ENCODE measurements at regions not wholly inside any gene's neighbourhood (a gene's known extent, or its start where the extent isn't known, plus 50 kb on each side); places are given as distances from the start of the nearest gene placed in this dataset.
"Not testable (repeated sequence)": the region's sequence is repeated elsewhere in the genome, so short reads cannot be mapped to it uniquely, and the experiment has no call there.

GRCh38 chr5:159481751-159482150 is 151.5 kb upstream of the IL12B start:
- TF ChIP-seq POLR2A (IDR thresholded peaks at IDR 0.05; ENCODE audit: low read length), result no peak
- no peak for TF ChIP-seq GATA1 (IDR thresholded peaks at IDR 0.05; ENCODE audit: low read depth, low read length)
- no peak for DNase-seq

GRCh38 chr5:159486836-159487235 is 156.5 kb upstream of the IL12B start:
- no peak for DNase-seq
- TF ChIP-seq POLR2A (IDR thresholded peaks at IDR 0.05; ENCODE audit: low read length) (no peak), GATA1 (IDR thresholded peaks at IDR 0.05; ENCODE audit: low read depth, low read length) (no peak)

GRCh38 chr5:159488516-159488915 is 158.2 kb upstream of the IL12B start:
- no peak for DNase-seq
- TF ChIP-seq POLR2A (IDR thresholded peaks at IDR 0.05; ENCODE audit: low read length) (no peak), GATA1 (IDR thresholded peaks at IDR 0.05; ENCODE audit: low read depth, low read length) (no peak)

- TF ChIP-seq GATA1 (IDR thresholded peaks at IDR 0.05; ENCODE audit: low read depth, low read length) (no peak), POLR2A (IDR thresholded peaks at IDR 0.05; ENCODE audit: low read length) (no peak)
- no peak for DNase-seq
Measured at GRCh38 chr5:159489779-159490178, 159.5 kb upstream of the IL12B start.

- TF ChIP-seq POLR2A (IDR thresholded peaks at IDR 0.05; ENCODE audit: low read length), result no peak
- no peak for TF ChIP-seq GATA1 (IDR thresholded peaks at IDR 0.05; ENCODE audit: low read depth, low read length)
- no peak for DNase-seq
Measured at GRCh38 chr5:159490507-159490906, 160.2 kb upstream of the IL12B start.

- TF ChIP-seq POLR2A (IDR thresholded peaks at IDR 0.05; ENCODE audit: low read length), result no peak
- no peak for TF ChIP-seq GATA1 (IDR thresholded peaks at IDR 0.05; ENCODE audit: low read depth, low read length)
- DNase-seq, result no peak
Measured at GRCh38 chr5:159493696-159494095, 163.4 kb upstream of the IL12B start.

- TF ChIP-seq GATA1 (IDR thresholded peaks at IDR 0.05; ENCODE audit: low read depth, low read length) (no peak), POLR2A (IDR thresholded peaks at IDR 0.05; ENCODE audit: low read length) (no peak)
- DNase-seq, result no peak
Measured at GRCh38 chr5:159496773-159497172, 166.5 kb upstream of the IL12B start.

GRCh38 chr5:159497221-159497620 is 166.9 kb upstream of the IL12B start:
- DNase-seq, result no peak
- TF ChIP-seq POLR2A (IDR thresholded peaks at IDR 0.05; ENCODE audit: low read length) (no peak), GATA1 (IDR thresholded peaks at IDR 0.05; ENCODE audit: low read depth, low read length) (no peak)

- no peak for DNase-seq
- no peak for TF ChIP-seq GATA1 (IDR thresholded peaks at IDR 0.05; ENCODE audit: low read depth, low read length)
Measured at GRCh38 chr5:159498630-159499029, 168.3 kb upstream of the IL12B start.

GRCh38 chr5:159502116-159502515 is 171.8 kb upstream of the IL12B start:
- DNase-seq, result not testable (repeated sequence)

- DNase-seq, result no peak
- no peak for TF ChIP-seq GATA1 (IDR thresholded peaks at IDR 0.05; ENCODE audit: low read depth, low read length)
- TF ChIP-seq POLR2A (IDR thresholded peaks at IDR 0.05; ENCODE audit: low read length), result no peak
Measured at GRCh38 chr5:159503236-159503635, 172.9 kb upstream of the IL12B start.

GRCh38 chr5:159504106-159504856 is 174.0 kb upstream of the IL12B start:
- DNase-seq, result no peak
- TF ChIP-seq GATA1 (IDR thresholded peaks at IDR 0.05; ENCODE audit: low read depth, low read length) (no peak), POLR2A (IDR thresholded peaks at IDR 0.05; ENCODE audit: low read length) (no peak)

GRCh38 chr5:159504857-159505304 is 174.6 kb upstream of the IL12B start:
- no peak for DNase-seq
- TF ChIP-seq GATA1 (IDR thresholded peaks at IDR 0.05; ENCODE audit: low read depth, low read length), result no peak
- no peak for TF ChIP-seq POLR2A (IDR thresholded peaks at IDR 0.05; ENCODE audit: low read length)

GRCh38 chr5:159507055-159507454 is 176.8 kb upstream of the IL12B start:
- TF ChIP-seq POLR2A (IDR thresholded peaks at IDR 0.05; ENCODE audit: low read length) (no peak), GATA1 (IDR thresholded peaks at IDR 0.05; ENCODE audit: low read depth, low read length) (no peak)
- no peak for DNase-seq

- TF ChIP-seq POLR2A (IDR thresholded peaks at IDR 0.05; ENCODE audit: low read length) (no peak), GATA1 (IDR thresholded peaks at IDR 0.05; ENCODE audit: low read depth, low read length) (no peak)
- no peak for DNase-seq
Measured at GRCh38 chr5:159507661-159508060, 177.4 kb upstream of the IL12B start.
